ENCODE measurements at regions not wholly inside any gene's neighbourhood (a gene's known extent, or its start where the extent isn't known, plus 50 kb on each side); places are given as distances from the start of the nearest gene placed in this dataset.

- TF ChIP-seq, protein P1, sequence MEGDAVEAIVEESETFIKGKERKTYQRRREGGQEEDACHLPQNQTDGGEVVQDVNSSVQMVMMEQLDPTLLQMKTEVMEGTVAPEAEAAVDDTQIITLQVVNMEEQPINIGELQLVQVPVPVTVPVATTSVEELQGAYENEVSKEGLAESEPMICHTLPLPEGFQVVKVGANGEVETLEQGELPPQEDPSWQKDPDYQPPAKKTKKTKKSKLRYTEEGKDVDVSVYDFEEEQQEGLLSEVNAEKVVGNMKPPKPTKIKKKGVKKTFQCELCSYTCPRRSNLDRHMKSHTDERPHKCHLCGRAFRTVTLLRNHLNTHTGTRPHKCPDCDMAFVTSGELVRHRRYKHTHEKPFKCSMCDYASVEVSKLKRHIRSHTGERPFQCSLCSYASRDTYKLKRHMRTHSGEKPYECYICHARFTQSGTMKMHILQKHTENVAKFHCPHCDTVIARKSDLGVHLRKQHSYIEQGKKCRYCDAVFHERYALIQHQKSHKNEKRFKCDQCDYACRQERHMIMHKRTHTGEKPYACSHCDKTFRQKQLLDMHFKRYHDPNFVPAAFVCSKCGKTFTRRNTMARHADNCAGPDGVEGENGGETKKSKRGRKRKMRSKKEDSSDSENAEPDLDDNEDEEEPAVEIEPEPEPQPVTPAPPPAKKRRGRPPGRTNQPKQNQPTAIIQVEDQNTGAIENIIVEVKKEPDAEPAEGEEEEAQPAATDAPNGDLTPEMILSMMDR (IDR thresholded peaks at IDR 0.05) = no peak
- TF ChIP-seq POLR2A (IDR thresholded peaks at IDR 0.05) (no peak), EP300 (IDR thresholded peaks at IDR 0.05) (no peak)
Measured at GRCh38 chr2:742221-742620, 65.0 kb upstream of the TMEM18 start.

All from ovary (tissue), 3 donors.